SK-N-MC (cell line): ENCODE measurements at regions not wholly inside any gene's neighbourhood (a gene's known extent, or its start where the extent isn't known, plus 50 kb on each side); places are given as distances from the start of the nearest gene placed in this dataset.

ENCODE experiments used
- DNase-seq: peaks from one replicate; pipeline ENCODE4 v3.0.0-alpha.2; 2011; ENCODE audit warnings: low read depth, low spot score
- H3K27ac ChIP-seq: fragments of 200-600 bp; sonication (generic); 2 replicates; pipeline ENCODE4 v1.5.1; 2016; ENCODE audit warnings: mixed run types
- H3K36me3 ChIP-seq: fragments of 200-600 bp; sonication (generic); 2 replicates; pipeline ENCODE4 v1.6.1; 2017; ENCODE audit warnings: antibody characterized with exemption, low read length, mixed read lengths; ENCODE audit not compliant: insufficient read depth
- H3K4me3 ChIP-seq: fragments of 200-600 bp; sonication (generic); 2 replicates; pipeline ENCODE4 v1.5.1; 2016
- H3K9ac ChIP-seq: fragments of 200-600 bp; sonication (generic); 2 replicates; pipeline ENCODE4 v1.8.0; 2017; ENCODE audit warnings: mixed run types, mixed read lengths; ENCODE audit not compliant: insufficient read length
- H3K9me3 ChIP-seq: fragments of 200-600 bp; sonication (generic); 2 replicates; pipeline ENCODE4 v1.6.1; 2017; ENCODE audit warnings: low read depth, mild to moderate bottlenecking, antibody characterized with exemption, low read length, moderate library complexity, mixed read lengths
- EZH2 ChIP-seq: fragments of 200-600 bp; sonication (generic); IDR thresholded peaks from one replicate; pipeline ENCODE4 v1.6.1; 2017; ENCODE audit warnings: antibody characterized with exemption
- FOXP2 ChIP-seq: optimal IDR thresholded peaks from 2 replicates; pipeline ENCODE3; 2011; ENCODE audit warnings: mild to moderate bottlenecking, moderate library complexity; ENCODE audit not compliant: insufficient read depth; ENCODE audit errors: extremely low read length, control extremely low read depth
- POLR2AphosphoS5 ChIP-seq: IDR thresholded peaks from 2 replicates; pipeline ENCODE4 v1.6.1; 2012; ENCODE audit warnings: mild to moderate bottlenecking, low read depth, low read length, borderline replicate concordance

GRCh38 chr11:23490557-23491235 is 630.4 kb upstream of the CCDC179 start:
- TF ChIP-seq EZH2 (no peak), POLR2AphosphoS5 (no peak), FOXP2 (no peak)
- no peaks in the 10 kb centered on the region for H3K9me3 ChIP-seq
- no peak overlapping the region for H3K9ac ChIP-seq
- no peak overlapping the region for H3K4me3 ChIP-seq
- DNase-seq = no peak
- no peaks in the 10 kb centered on the region for H3K36me3 ChIP-seq
- H3K27ac ChIP-seq = no peak overlapping the region

GRCh38 chr11:23494981-23495380 is 634.7 kb upstream of the CCDC179 start:
- Histone ChIP-seq H3K9ac (no peak overlapping the region), H3K36me3 (no peaks in the 10 kb centered on the region), H3K27ac (no peak overlapping the region), H3K9me3 (no peaks in the 10 kb centered on the region), H3K4me3 (no peak overlapping the region)
- DNase-seq = no peak
- TF ChIP-seq EZH2 = no peak
- no peak for TF ChIP-seq POLR2AphosphoS5
- no peak for TF ChIP-seq FOXP2

- Histone ChIP-seq H3K27ac (no peak overlapping the region), H3K36me3 (no peaks in the 10 kb centered on the region), H3K9me3 (no peaks in the 10 kb centered on the region), H3K9ac (no peak overlapping the region), H3K4me3 (no peak overlapping the region)
- TF ChIP-seq FOXP2 = no peak
- TF ChIP-seq POLR2AphosphoS5 = no peak
- TF ChIP-seq EZH2 = no peak
- DNase-seq = no peak
These were observed 636.1 kb upstream of the CCDC179 start for GRCh38 chr11:23496340-23496739.

GRCh38 chr11:23497040-23497439 is 636.8 kb upstream of the CCDC179 start:
- Histone ChIP-seq H3K36me3 (no peaks in the 10 kb centered on the region), H3K9me3 (no peaks in the 10 kb centered on the region), H3K9ac (no peak overlapping the region), H3K27ac (no peak overlapping the region), H3K4me3 (no peak overlapping the region)
- TF ChIP-seq FOXP2 = no peak
- TF ChIP-seq EZH2 = no peak
- no peak for TF ChIP-seq POLR2AphosphoS5
- no peak for DNase-seq

GRCh38 chr11:23502389-23502788 is 642.1 kb upstream of the CCDC179 start:
- Histone ChIP-seq H3K27ac (no peak overlapping the region), H3K36me3 (no peaks in the 10 kb centered on the region), H3K9me3 (no peaks in the 10 kb centered on the region), H3K4me3 (no peak overlapping the region), H3K9ac (no peak overlapping the region)
- DNase-seq = no peak
- TF ChIP-seq POLR2AphosphoS5 (no peak), FOXP2 (no peak), EZH2 (no peak)

GRCh38 chr11:23502826-23503225 is 642.6 kb upstream of the CCDC179 start:
- DNase-seq = no peak
- TF ChIP-seq FOXP2 (no peak), POLR2AphosphoS5 (no peak), EZH2 (no peak)
- Histone ChIP-seq H3K27ac (no peak overlapping the region), H3K9ac (no peak overlapping the region), H3K4me3 (no peak overlapping the region), H3K36me3 (no peaks in the 10 kb centered on the region), H3K9me3 (no peaks in the 10 kb centered on the region)

- TF ChIP-seq EZH2 (no peak), FOXP2 (no peak)
- no peak overlapping the region for H3K9ac ChIP-seq
- no peak for DNase-seq
- no peaks in the 10 kb centered on the region for H3K36me3 ChIP-seq
- no peaks in the 10 kb centered on the region for H3K9me3 ChIP-seq
- no peak overlapping the region for H3K27ac ChIP-seq
- no peak overlapping the region for H3K4me3 ChIP-seq
These were observed 648.7 kb upstream of the CCDC179 start for GRCh38 chr11:23509023-23509422.

GRCh38 chr11:23509821-23510220 is 649.5 kb upstream of the CCDC179 start:
- no peak overlapping the region for H3K9ac ChIP-seq
- no peaks in the 10 kb centered on the region for H3K36me3 ChIP-seq
- TF ChIP-seq FOXP2 (no peak), EZH2 (no peak), POLR2AphosphoS5 (no peak)
- H3K27ac ChIP-seq = no peak overlapping the region
- no peak overlapping the region for H3K4me3 ChIP-seq
- no peak for DNase-seq
- H3K9me3 ChIP-seq = no peaks in the 10 kb centered on the region

- Histone ChIP-seq H3K36me3 (no peaks in the 10 kb centered on the region), H3K4me3 (no peak overlapping the region), H3K27ac (no peak overlapping the region), H3K9me3 (no peaks in the 10 kb centered on the region), H3K9ac (no peak overlapping the region)
- TF ChIP-seq POLR2AphosphoS5 (no peak), EZH2 (no peak), FOXP2 (no peak)
- no peak for DNase-seq
These were observed 658.9 kb upstream of the CCDC179 start for GRCh38 chr11:23519194-23519593.
